ENCODE measurements at regions not wholly inside any gene's neighbourhood (a gene's known extent, or its start where the extent isn't known, plus 50 kb on each side); places are given as distances from the start of the nearest gene placed in this dataset.

GRCh38 chr2:103963146-103963725 lies 890.7 kb upstream of the POU3F3 start:
- Histone ChIP-seq H3K36me3 (ENCODE audit: insufficient read depth) (no peaks in the 10 kb centered on the region), H3K9ac (no peak overlapping the region), H3K79me2 (ENCODE audit: insufficient read depth, low read depth) (no peaks in the 10 kb centered on the region), H3K4me2 (no peak overlapping the region), H2AFZ (ENCODE audit: low read depth) (no peak overlapping the region), H3K4me3 (IDR thresholded peaks at IDR 0.05; ENCODE audit: insufficient read depth, low read depth, low read length) (no peak overlapping the region), H4K20me1 (ENCODE audit: insufficient read depth) (no peaks in the 10 kb centered on the region), H3K4me1 (ENCODE audit: low read depth, poor library complexity, severe bottlenecking) (no peaks in the 10 kb centered on the region), H3K27ac (no peak overlapping the region), H3K27me3 (ENCODE audit: insufficient read depth, low read depth) (no peaks in the 10 kb centered on the region)
- TF ChIP-seq CTCF (conservative IDR thresholded peaks at IDR 0.05; ENCODE audit: low read depth, low read length): no peak

GRCh38 chr2:103977241-103977640 lies 876.7 kb upstream of the POU3F3 start:
- no peak overlapping the region for H2AFZ ChIP-seq (ENCODE audit: low read depth)
- no peaks in the 10 kb centered on the region for H3K4me1 ChIP-seq (ENCODE audit: low read depth, poor library complexity, severe bottlenecking)
- no peaks in the 10 kb centered on the region for H3K79me2 ChIP-seq (ENCODE audit: insufficient read depth, low read depth)
- H4K20me1 ChIP-seq (ENCODE audit: insufficient read depth): no peaks in the 10 kb centered on the region
- no peaks in the 10 kb centered on the region for H3K27me3 ChIP-seq (ENCODE audit: insufficient read depth, low read depth)
- no peak overlapping the region for H3K4me3 ChIP-seq (IDR thresholded peaks at IDR 0.05; ENCODE audit: insufficient read depth, low read depth, low read length)
- H3K9ac ChIP-seq: no peak overlapping the region
- H3K36me3 ChIP-seq (ENCODE audit: insufficient read depth): no peaks in the 10 kb centered on the region
- H3K27ac ChIP-seq: no peak overlapping the region
- no peak for TF ChIP-seq CTCF (conservative IDR thresholded peaks at IDR 0.05; ENCODE audit: low read depth, low read length)
- no peak overlapping the region for H3K4me2 ChIP-seq

GRCh38 chr2:103977668-103978067 lies 876.2 kb upstream of the POU3F3 start:
- H3K27me3 ChIP-seq (ENCODE audit: insufficient read depth, low read depth): no peaks in the 10 kb centered on the region
- no peak overlapping the region for H3K9ac ChIP-seq
- no peaks in the 10 kb centered on the region for H4K20me1 ChIP-seq (ENCODE audit: insufficient read depth)
- no peak for TF ChIP-seq CTCF (conservative IDR thresholded peaks at IDR 0.05; ENCODE audit: low read depth, low read length)
- no peak overlapping the region for H3K4me2 ChIP-seq
- no peaks in the 10 kb centered on the region for H3K79me2 ChIP-seq (ENCODE audit: insufficient read depth, low read depth)
- no peaks in the 10 kb centered on the region for H3K36me3 ChIP-seq (ENCODE audit: insufficient read depth)
- H2AFZ ChIP-seq (ENCODE audit: low read depth): no peak overlapping the region
- no peaks in the 10 kb centered on the region for H3K4me1 ChIP-seq (ENCODE audit: low read depth, poor library complexity, severe bottlenecking)
- H3K4me3 ChIP-seq (IDR thresholded peaks at IDR 0.05; ENCODE audit: insufficient read depth, low read depth, low read length): no peak overlapping the region
- H3K27ac ChIP-seq: no peak overlapping the region

- no peak for TF ChIP-seq CTCF (conservative IDR thresholded peaks at IDR 0.05; ENCODE audit: low read depth, low read length)
- H3K9ac ChIP-seq: no peak overlapping the region
Measured at GRCh38 chr2:103980401-103980800, 873.5 kb upstream of the POU3F3 start.

More at GRCh38 chr2:103980401-103980800, 873.5 kb upstream of the POU3F3 start:
- no peak overlapping the region for H3K27ac ChIP-seq
- no peaks in the 10 kb centered on the region for H4K20me1 ChIP-seq (ENCODE audit: insufficient read depth)
- no peak overlapping the region for H3K4me2 ChIP-seq
- H2AFZ ChIP-seq (ENCODE audit: low read depth): no peak overlapping the region
- no peaks in the 10 kb centered on the region for H3K79me2 ChIP-seq (ENCODE audit: insufficient read depth, low read depth)
- H3K27me3 ChIP-seq (ENCODE audit: insufficient read depth, low read depth): no peaks in the 10 kb centered on the region
- H3K4me1 ChIP-seq (ENCODE audit: low read depth, poor library complexity, severe bottlenecking): no peaks in the 10 kb centered on the region
- no peak overlapping the region for H3K4me3 ChIP-seq (IDR thresholded peaks at IDR 0.05; ENCODE audit: insufficient read depth, low read depth, low read length)
- H3K36me3 ChIP-seq (ENCODE audit: insufficient read depth): no peaks in the 10 kb centered on the region
